CD8-positive, alpha-beta memory T cell (primary cell): ENCODE measurements at regions not wholly inside any gene's neighbourhood (a gene's known extent, or its start where the extent isn't known, plus 50 kb on each side); places are given as distances from the start of the nearest gene placed in this dataset.

ENCODE experiments used
- CTCF ChIA-PET: fragments of 350-600 bp; sonication (Branson Sonifier 250); formaldehyde crosslinking; loops from one replicate; lab custom pipeline; 2021; ENCODE audit warnings: antibody characterized with exemption; lab: Charles Lee
- POLR2A ChIA-PET: fragments of 350-600 bp; sonication (Branson Sonifier 250); formaldehyde crosslinking; loops from one replicate; lab custom pipeline; 2021; ENCODE audit warnings: antibody characterized with exemption; lab: Charles Lee
- DNase-seq, 5 donors: peaks; one replicate each; pipeline versions ENCODE4 v3.0.0 to v3.0.0-alpha.2; 2020 to 2022; ENCODE audit warnings: mixed read lengths in 1 of 5
- H3K27ac ChIP-seq: one replicate; pipeline ENCODE4 v1.7.0; 2013; ENCODE audit warnings: low read depth, mild to moderate bottlenecking, low read length, moderate library complexity
- H3K27me3 ChIP-seq: 2 replicates; pipeline ENCODE4 v1.7.0; 2013; ENCODE audit warnings: low read length, mild to moderate bottlenecking; ENCODE audit not compliant: insufficient read depth, poor library complexity, severe bottlenecking
- H3K36me3 ChIP-seq: 2 replicates; pipeline ENCODE4 v1.7.0; 2013; ENCODE audit warnings: mild to moderate bottlenecking, low read length, moderate library complexity; ENCODE audit not compliant: insufficient read depth
- H3K4me1 ChIP-seq: 2 replicates; pipeline ENCODE4 v1.7.0; 2013; ENCODE audit warnings: mild to moderate bottlenecking, low read length, moderate library complexity; ENCODE audit not compliant: insufficient read depth
- H3K4me3 ChIP-seq: 2 replicates; pipeline ENCODE4 v1.7.0; 2013; ENCODE audit warnings: mild to moderate bottlenecking, low read length
- H3K9me3 ChIP-seq: 2 replicates; pipeline ENCODE4 v1.7.0; 2013; ENCODE audit warnings: mild to moderate bottlenecking, low read length
- H3K27ac Mint-ChIP-seq, 8 donors: one replicate each; pipeline ENCODE4 v1.8.0; 2020 to 2021; ENCODE audit warnings: mixed read lengths in 8 of 8, mild to moderate bottlenecking in 6 of 8, inconsistent platforms in 3 of 8, moderate library complexity in 3 of 8
- H3K27me3 Mint-ChIP-seq, 2 donors: one replicate each; pipeline ENCODE4 v1.8.0; 2020 to 2021; ENCODE audit warnings: mixed read lengths in 2 of 2, mild to moderate bottlenecking in 1 of 2, moderate library complexity in 1 of 2
- H3K36me3 Mint-ChIP-seq, 3 donors: one replicate each; pipeline ENCODE4 v1.8.0; 2020 to 2021; ENCODE audit warnings: mixed read lengths in 3 of 3, inconsistent platforms in 1 of 3, mild to moderate bottlenecking in 1 of 3
- H3K4me1 Mint-ChIP-seq, 3 donors: one replicate each; pipeline ENCODE4 v1.8.0; 2020 to 2021; ENCODE audit warnings: mixed read lengths in 3 of 3, inconsistent platforms in 1 of 3, mild to moderate bottlenecking in 1 of 3
- H3K4me3 Mint-ChIP-seq, 7 donors: one replicate each; pipeline ENCODE4 v1.8.0; 2020 to 2021; ENCODE audit warnings: mixed read lengths in 7 of 7, mild to moderate bottlenecking in 6 of 7, moderate library complexity in 4 of 7, inconsistent platforms in 2 of 7
- H3K9me3 Mint-ChIP-seq, 5 donors: one replicate each; pipeline ENCODE4 v1.8.0; 2020 to 2022; ENCODE audit warnings: mixed read lengths in 5 of 5, mild to moderate bottlenecking in 3 of 5, moderate library complexity in 2 of 5, inconsistent platforms in 1 of 5

GRCh38 chr13:111919286-111919685, 147.7 kb upstream of the SOX1 start:
- Histone ChIP-seq H3K9me3 (no peaks in the 10 kb centered on the region), H3K27ac (no peak overlapping the region), H3K4me3 (no peak overlapping the region), H3K27me3 (no peaks in the 10 kb centered on the region), H3K36me3 (no peaks in the 10 kb centered on the region), H3K4me1 (no peaks in the 10 kb centered on the region)
- no peak overlapping the region for H3K27ac Mint-ChIP-seq
- H3K27me3 Mint-ChIP-seq = peaks cover 0 to 2% of the 10 kb centered on the region in 2 donors
- peaks cover 0 to 2% (median 0%) of the 10 kb centered on the region in 5 donors for H3K9me3 Mint-ChIP-seq
- DNase-seq = no peak
- ChIA-PET POLR2A (no interaction called here), CTCF (no interaction called here)
- H3K4me1 Mint-ChIP-seq = no peaks in the 10 kb centered on the region
- no peaks in the 10 kb centered on the region for H3K36me3 Mint-ChIP-seq
- no peak overlapping the region for H3K4me3 Mint-ChIP-seq

GRCh38 chr13:111919849-111920248, 147.1 kb upstream of the SOX1 start:
- CTCF ChIA-PET = no interaction called here
- H3K27me3 ChIP-seq = no peaks in the 10 kb centered on the region

DNA sequence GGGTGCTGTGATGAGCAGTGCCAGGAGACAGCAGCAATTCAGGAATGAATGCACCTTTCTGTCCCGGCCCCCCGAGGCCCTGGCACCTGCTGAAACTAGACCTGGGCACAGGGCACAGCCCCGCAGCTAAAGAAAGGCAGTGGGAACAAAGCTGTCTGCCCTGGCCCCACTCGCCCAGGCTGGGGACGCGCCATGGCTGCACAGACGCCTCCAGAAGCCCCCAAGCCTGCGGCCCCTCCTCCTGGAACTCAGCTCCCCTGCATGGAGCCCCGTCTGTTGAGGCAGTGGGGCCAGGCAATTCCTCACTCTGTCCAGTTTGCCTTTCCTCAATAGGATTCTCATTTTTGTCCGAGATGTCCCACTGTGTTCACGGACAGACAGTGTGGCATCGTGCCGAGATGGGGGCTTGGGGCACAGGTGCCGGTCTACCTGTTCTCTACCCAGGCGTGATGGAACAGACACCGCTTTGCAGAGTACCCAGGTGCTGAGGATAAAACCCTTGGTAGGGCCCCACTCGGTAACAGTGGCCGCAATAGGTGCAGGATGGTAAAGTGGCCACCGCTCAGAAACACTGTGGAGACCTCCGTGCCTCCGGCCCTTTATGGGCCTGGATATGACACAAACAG, 146.5 kb upstream of the SOX1 start:
- Mint-ChIP-seq H3K36me3 (no peaks in the 10 kb centered on the region), H3K4me1 (no peaks in the 10 kb centered on the region), H3K27ac (no peak overlapping the region), H3K9me3 (peaks cover 0 to 5% (median 0%) of the 10 kb centered on the region in 5 donors), H3K4me3 (no peak overlapping the region), H3K27me3 (peaks cover 0 to 2% of the 10 kb centered on the region in 2 donors)
- no peak for DNase-seq
- H3K4me1 ChIP-seq = no peaks in the 10 kb centered on the region
- CTCF ChIA-PET = no interaction called here
- H3K36me3 ChIP-seq = no peaks in the 10 kb centered on the region
- no peaks in the 10 kb centered on the region for H3K27me3 ChIP-seq
- H3K27ac ChIP-seq = no peak overlapping the region
- no peak overlapping the region for H3K4me3 ChIP-seq
- POLR2A ChIA-PET = no interaction called here
- H3K9me3 ChIP-seq = no peaks in the 10 kb centered on the region

More at GRCh38 chr13:111919849-111920248, 147.1 kb upstream of the SOX1 start:
- no peak for DNase-seq
- no peak overlapping the region for H3K27ac ChIP-seq
- Mint-ChIP-seq H3K9me3 (peaks cover 0 to 5% (median 0%) of the 10 kb centered on the region in 5 donors), H3K27me3 (peaks cover 0 to 2% of the 10 kb centered on the region in 2 donors), H3K36me3 (no peaks in the 10 kb centered on the region), H3K4me3 (no peak overlapping the region), H3K4me1 (no peaks in the 10 kb centered on the region), H3K27ac (no peak overlapping the region)
- H3K9me3 ChIP-seq = no peaks in the 10 kb centered on the region
- H3K36me3 ChIP-seq = no peaks in the 10 kb centered on the region
- no peak overlapping the region for H3K4me3 ChIP-seq
- no peaks in the 10 kb centered on the region for H3K4me1 ChIP-seq
- POLR2A ChIA-PET = no interaction called here

DNA sequence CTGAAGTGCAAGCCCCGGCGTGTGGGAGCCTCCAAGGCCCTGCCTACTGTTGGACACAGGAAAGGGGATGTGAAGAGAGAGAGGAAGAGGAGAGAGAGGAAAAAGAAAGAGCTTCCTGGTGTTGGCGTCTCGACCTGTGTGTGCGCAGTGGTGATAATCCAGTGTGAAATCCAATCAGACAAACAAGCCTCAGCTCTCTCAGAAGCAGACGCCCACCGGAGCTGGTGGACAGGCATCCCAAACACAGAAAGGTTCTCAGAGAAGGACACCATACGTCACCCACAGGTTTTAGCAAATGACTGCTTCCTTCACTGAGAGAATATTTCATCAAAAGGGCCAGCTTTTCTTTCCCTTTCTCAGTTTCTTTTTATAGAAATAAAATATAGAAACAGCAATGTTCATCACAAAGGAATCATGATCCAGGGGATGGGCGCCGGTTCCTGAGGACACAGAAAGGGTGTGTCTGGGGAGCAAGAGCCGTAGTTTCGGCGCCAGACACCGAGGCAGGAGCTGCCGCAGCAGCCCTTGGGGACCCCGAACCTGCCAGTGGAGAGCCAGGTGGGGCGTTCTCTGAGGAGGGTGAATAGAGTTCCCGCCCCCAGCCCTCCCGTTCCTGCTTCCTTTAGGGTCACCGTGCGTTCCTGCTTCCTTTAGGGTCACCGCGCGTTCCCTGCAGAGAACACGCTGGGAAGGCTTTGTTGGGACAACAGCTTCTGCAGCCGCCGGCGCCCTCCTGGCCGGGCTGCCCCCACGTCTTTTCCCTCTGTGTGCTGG, 145.8 kb upstream of the SOX1 start:
- ChIA-PET POLR2A (no interaction called here), CTCF (interaction anchor here (1.5 kb wide), 1 partner anchor 9 kb away, joined by 4 read pairs; no protein-coding TSS in a partner anchor)
- H3K9me3 ChIP-seq = no peaks in the 10 kb centered on the region
- Mint-ChIP-seq H3K36me3 (no peaks in the 10 kb centered on the region), H3K4me1 (no peaks in the 10 kb centered on the region), H3K4me3 (no peak overlapping the region), H3K27me3 (peaks cover 0 to 2% of the 10 kb centered on the region in 2 donors), H3K9me3 (peaks cover 0 to 5% (median 0%) of the 10 kb centered on the region in 5 donors), H3K27ac (no peak overlapping the region)
- no peak overlapping the region for H3K27ac ChIP-seq
- no peaks in the 10 kb centered on the region for H3K27me3 ChIP-seq
- H3K4me3 ChIP-seq = no peak overlapping the region
- no peaks in the 10 kb centered on the region for H3K4me1 ChIP-seq
- no peak for DNase-seq
- H3K36me3 ChIP-seq = no peaks in the 10 kb centered on the region

- Mint-ChIP-seq H3K4me3 (no peak overlapping the region), H3K4me1 (no peaks in the 10 kb centered on the region), H3K9me3 (peaks cover 0 to 5% (median 0%) of the 10 kb centered on the region in 5 donors), H3K27ac (no peak overlapping the region), H3K36me3 (no peaks in the 10 kb centered on the region), H3K27me3 (peaks cover 0 to 2% of the 10 kb centered on the region in 2 donors)
- DNase-seq = no peak
- POLR2A ChIA-PET = no interaction called here
- no peaks in the 10 kb centered on the region for H3K27me3 ChIP-seq
- H3K9me3 ChIP-seq = no peaks in the 10 kb centered on the region
- CTCF ChIA-PET = interaction anchor here (1.5 kb wide), 1 partner anchor 10 kb away, joined by 4 read pairs; no protein-coding TSS in a partner anchor
- no peak overlapping the region for H3K27ac ChIP-seq
- no peaks in the 10 kb centered on the region for H3K4me1 ChIP-seq
- H3K36me3 ChIP-seq = no peaks in the 10 kb centered on the region
- H3K4me3 ChIP-seq = no peak overlapping the region
Measured at GRCh38 chr13:111922086-111922485, 144.9 kb upstream of the SOX1 start.

GRCh38 chr13:111923439-111923838, 143.5 kb upstream of the SOX1 start:
- POLR2A ChIA-PET = no interaction called here

DNA sequence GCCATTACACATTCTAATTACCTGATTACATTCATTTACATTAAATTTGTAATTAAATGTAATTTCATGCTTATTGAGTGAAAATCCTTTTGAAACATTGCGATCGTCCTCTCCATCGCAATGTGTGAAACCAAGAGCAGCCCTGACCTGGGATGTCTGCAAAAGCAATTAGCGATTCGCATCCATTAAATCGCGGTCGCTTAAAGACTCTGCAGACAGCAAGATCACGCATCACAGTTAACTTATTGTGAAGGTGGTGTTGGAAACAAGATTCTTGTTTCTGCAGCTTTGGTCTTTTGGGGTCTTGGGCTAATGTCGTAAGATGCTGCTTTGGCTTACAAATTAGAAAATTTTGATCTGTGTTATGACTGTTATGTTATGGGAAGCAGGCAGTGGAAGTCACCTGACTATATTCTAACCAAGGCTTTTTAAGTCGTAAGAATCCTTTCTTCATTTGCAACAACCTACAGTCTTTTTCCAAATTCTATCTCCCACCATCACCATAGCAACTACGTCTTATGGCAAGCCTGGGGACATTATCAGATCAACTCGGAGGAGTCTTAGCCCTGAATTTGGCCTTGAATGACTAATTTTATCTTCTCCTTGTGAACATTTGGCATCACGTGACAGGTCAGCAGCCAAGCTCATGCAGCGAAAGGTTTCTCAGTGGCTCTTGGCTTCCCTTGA, 142.8 kb upstream of the SOX1 start:
- Histone ChIP-seq H3K27ac (no peak overlapping the region), H3K9me3 (no peaks in the 10 kb centered on the region), H3K27me3 (no peaks in the 10 kb centered on the region), H3K36me3 (no peaks in the 10 kb centered on the region), H3K4me3 (no peak overlapping the region), H3K4me1 (no peaks in the 10 kb centered on the region)
- Mint-ChIP-seq H3K4me3 (no peak overlapping the region), H3K27ac (no peak overlapping the region), H3K36me3 (no peaks in the 10 kb centered on the region), H3K4me1 (no peaks in the 10 kb centered on the region), H3K9me3 (peaks cover 0 to 4% (median 0%) of the 10 kb centered on the region in 5 donors), H3K27me3 (no peaks in the 10 kb centered on the region)
- ChIA-PET POLR2A (no interaction called here), CTCF (no interaction called here)
- DNase-seq = no peak

More at GRCh38 chr13:111923439-111923838, 143.5 kb upstream of the SOX1 start:
- DNase-seq = no peak
- CTCF ChIA-PET = no interaction called here
- no peaks in the 10 kb centered on the region for H3K9me3 ChIP-seq
- H3K4me3 ChIP-seq = no peak overlapping the region
- no peaks in the 10 kb centered on the region for H3K27me3 ChIP-seq
- H3K36me3 ChIP-seq = no peaks in the 10 kb centered on the region
- no peak overlapping the region for H3K4me3 Mint-ChIP-seq
- H3K27me3 Mint-ChIP-seq = no peaks in the 10 kb centered on the region
- no peaks in the 10 kb centered on the region for H3K4me1 ChIP-seq
- H3K9me3 Mint-ChIP-seq = peaks cover 0 to 5% (median 0%) of the 10 kb centered on the region in 5 donors
- H3K4me1 Mint-ChIP-seq = no peaks in the 10 kb centered on the region
- H3K36me3 Mint-ChIP-seq = no peaks in the 10 kb centered on the region
- no peak overlapping the region for H3K27ac Mint-ChIP-seq
- H3K27ac ChIP-seq = no peak overlapping the region

DNA sequence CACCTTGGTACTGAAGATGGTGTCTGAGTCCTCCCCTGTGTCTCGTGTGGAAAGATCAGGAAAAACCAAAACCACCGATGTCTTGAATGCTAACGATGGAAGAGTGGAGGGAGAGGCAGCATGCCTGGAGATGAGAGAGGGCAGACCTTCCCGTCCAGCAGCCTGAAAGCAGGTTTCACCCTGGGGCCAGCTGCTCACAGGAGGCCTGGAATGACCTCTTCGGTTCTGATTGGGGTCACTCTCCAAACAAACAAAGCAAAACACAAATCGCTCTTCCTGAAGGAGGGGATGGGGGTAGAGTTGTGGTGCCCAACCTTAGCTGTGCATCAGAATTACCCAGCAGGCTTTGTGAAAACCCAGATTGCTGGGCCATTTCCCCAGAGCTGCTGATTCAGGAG, 142.3 kb upstream of the SOX1 start:
- Mint-ChIP-seq H3K4me1 (no peaks in the 10 kb centered on the region), H3K9me3 (peaks cover 0 to 3% (median 0%) of the 10 kb centered on the region in 5 donors), H3K4me3 (no peak overlapping the region), H3K27ac (no peak overlapping the region), H3K27me3 (no peaks in the 10 kb centered on the region), H3K36me3 (no peaks in the 10 kb centered on the region)
- no peaks in the 10 kb centered on the region for H3K4me1 ChIP-seq
- no peaks in the 10 kb centered on the region for H3K27me3 ChIP-seq
- CTCF ChIA-PET = no interaction called here
- POLR2A ChIA-PET = no interaction called here
- no peaks in the 10 kb centered on the region for H3K9me3 ChIP-seq
- DNase-seq = no peak
- no peak overlapping the region for H3K27ac ChIP-seq
- no peak overlapping the region for H3K4me3 ChIP-seq
- no peaks in the 10 kb centered on the region for H3K36me3 ChIP-seq
